HG02759 (cell line): ENCODE measurements at regions not wholly inside any gene's neighbourhood (a gene's known extent, or its start where the extent isn't known, plus 50 kb on each side); places are given as distances from the start of the nearest gene placed in this dataset.
"Not testable (repeated sequence)": the region's sequence is repeated elsewhere in the genome, so short reads cannot be mapped to it uniquely, and the experiment has no call there.

Experiments used
- ATAC-seq: cut with Tn5 transposase; IDR thresholded peaks from one replicate; pipeline ENCODE4 v1.9.1; 2021; ENCODE audit warnings: mild to moderate bottlenecking, moderate library complexity; ENCODE audit not compliant: unreplicated experiment

GRCh38 chr2:17148407-17149145 lies 369.7 kb downstream of the RAD51AP2 start:
- no peak for ATAC-seq

DNA sequence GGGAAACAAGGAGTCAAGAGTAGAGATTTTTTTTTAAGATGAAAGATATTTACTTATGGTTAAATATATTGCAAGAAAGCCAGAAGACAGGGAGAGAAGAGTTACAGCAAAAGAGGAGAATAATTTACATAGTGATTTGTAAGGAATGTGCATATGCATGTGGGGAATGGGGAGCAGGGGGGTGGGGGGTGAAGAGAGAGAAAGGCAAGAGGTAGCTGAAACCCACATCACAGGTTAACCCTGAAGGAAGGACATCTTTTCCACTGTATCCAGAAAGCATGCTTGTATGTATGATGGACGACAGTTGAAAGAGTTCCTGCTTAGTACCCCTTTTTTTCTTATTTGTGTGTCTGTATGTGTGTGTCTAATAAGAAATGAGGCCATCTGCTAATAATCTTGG lies 371.9 kb downstream of the RAD51AP2 start:
- ATAC-seq, result no peak

- ATAC-seq, result no peak
Measured at GRCh38 chr2:17136877-17137276, 381.4 kb downstream of the RAD51AP2 start.

DNA sequence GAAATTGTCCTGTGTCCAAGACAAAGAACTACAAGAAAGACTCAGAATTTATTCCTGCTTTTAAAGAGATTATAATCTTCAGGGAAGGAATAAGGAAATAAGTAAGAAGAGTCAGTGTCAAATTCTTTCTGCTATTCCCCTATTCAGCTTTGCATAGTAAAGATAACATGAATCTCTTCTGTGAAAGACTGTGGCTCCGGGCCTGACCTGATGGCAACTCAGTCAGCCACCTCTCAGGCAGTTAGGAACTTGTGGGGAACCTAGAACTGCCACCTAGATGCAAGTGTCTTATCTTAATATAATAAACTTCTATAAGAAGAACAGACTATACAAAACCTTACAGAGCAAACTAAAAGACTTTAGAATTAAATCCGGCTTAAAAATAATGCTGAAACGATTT lies 382.0 kb downstream of the RAD51AP2 start:
- ATAC-seq, result no peak

DNA sequence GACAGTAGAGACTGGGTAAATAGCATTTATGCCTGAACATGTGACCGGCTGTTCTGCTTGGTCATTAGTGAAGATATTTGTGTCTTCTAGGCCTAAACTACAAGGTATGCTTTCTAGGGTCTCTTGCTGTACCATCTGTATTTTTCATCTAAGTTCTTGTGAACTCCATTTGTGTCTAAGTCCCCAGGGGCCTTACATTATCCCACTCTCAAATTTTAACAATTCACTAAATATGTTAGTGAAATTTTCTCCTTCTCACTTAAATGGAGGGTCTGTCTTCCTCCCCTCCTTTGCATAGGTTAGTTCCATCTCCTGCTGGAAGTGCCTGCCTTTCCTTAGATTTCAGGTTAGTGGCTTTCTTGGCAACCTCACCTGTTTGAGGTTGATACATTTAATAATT lies 382.6 kb downstream of the RAD51AP2 start:
- no peak for ATAC-seq

DNA sequence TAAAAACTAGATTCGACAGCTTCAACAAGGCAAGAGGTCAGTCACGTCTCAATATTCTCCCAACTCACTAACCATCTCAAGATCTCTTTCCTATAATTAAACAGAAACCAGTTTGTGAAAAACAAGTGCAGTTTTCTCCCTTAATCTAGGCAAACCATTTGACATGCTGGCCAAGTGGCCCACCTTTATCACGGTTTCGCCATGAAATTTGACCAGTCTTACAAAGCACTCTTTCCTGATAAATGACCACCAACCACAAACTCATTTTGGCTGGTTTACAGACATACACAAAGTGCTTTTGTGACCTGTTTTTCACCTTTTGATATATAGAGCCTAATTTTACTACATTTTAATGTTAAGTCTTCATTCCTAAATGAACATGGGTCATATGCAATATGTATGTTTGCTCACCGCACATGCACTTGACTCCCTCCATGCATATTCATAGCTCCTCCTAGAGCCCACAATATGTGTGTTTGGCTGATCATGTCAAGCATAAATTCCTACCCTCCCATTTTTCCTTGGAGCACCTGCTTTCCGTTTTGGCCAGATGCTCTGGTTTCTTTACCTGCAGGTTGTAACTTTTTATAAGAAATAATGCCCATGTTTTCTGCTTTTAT lies 385.1 kb downstream of the RAD51AP2 start:
- ATAC-seq, result no peak

- not testable (repeated sequence) for ATAC-seq
Measured at GRCh38 chr2:17130627-17131026, 387.6 kb downstream of the RAD51AP2 start.

DNA sequence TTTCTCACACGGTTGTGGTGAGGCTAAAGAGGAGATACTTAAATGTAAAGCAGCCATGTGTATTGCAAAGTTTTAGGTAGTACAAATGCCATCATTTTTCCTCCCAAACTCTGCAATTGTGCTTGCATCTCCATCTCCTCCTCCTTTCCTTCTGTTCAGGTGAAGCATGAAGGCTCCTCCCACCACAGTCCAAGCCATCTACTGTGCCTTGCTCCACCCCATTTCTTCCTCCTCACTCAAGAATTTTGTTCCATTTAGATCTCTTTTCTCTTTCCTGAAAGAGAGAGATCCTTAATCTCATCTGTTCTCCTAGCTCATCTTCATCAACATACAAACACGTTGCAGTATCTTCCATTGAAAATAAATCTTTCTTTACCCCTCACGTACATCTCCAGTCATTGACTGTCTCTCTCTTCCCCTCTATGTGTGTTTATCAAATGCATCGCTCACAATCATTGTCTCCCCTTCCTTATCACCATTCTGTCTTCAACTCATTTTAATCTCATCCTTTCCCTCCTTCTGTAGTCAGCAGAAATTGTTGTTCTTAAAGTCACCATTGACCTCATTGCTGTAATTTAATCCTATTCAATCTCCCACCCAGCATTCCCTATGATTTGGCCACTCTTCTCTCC lies 392.1 kb downstream of the RAD51AP2 start:
- ATAC-seq, result no peak

DNA sequence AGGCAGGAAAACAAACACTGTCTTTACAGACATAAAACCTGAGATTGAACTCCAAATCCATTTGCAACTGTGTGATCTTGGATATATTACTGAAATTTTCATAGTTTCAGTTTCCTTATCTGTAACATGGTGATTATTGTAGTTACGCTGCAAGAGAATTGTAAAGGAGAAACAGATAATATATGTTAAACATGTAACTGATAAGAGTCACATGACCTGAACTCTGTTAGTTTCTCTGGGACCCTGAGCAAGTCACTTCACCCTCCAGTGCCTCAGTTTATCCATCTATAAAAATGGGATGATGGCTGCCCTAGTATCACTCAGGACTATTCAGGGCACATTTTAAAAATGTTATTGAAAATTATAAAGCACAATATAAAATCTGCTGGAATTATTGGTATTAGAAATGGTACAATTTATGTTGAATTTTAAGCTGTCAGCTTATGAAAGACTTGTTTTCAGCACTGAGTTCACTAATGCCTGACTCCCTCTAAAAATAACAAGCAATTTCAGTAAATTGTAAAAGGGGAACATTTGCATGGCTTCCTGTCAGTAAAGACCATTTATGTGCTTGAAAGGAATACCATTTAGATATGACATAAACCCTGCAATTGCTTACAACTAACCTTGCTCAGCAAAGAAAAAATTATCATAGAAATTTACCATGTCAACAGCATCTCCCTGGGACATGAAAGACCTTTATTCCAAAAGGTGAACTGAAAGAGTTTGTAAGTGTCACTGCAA lies 393.5 kb downstream of the RAD51AP2 start:
- ATAC-seq, result no peak

GRCh38 chr2:17122887-17123501 lies 395.2 kb downstream of the RAD51AP2 start:
- no peak for ATAC-seq

GRCh38 chr2:17115466-17115865 lies 402.8 kb downstream of the RAD51AP2 start:
- no peak for ATAC-seq

DNA sequence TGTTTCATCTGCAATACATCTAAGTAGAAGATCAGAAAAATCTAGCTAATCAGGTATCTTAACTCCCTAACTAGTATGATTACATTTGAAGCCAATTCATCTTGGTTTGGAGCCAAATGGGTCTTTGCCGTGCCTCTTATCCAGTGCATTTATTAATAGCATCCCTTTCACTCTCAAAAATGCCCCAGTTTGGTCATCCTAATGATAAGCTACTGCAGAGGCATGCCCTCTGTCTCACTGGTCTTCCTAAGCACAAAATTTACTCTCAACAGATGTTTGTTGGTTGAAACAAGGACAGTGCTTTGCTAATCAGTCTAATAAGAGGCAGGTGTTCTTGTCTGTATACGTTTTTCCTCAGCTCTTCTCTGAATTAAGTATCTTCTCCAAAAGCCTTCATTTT lies 403.2 kb downstream of the RAD51AP2 start:
- ATAC-seq, result no peak

DNA sequence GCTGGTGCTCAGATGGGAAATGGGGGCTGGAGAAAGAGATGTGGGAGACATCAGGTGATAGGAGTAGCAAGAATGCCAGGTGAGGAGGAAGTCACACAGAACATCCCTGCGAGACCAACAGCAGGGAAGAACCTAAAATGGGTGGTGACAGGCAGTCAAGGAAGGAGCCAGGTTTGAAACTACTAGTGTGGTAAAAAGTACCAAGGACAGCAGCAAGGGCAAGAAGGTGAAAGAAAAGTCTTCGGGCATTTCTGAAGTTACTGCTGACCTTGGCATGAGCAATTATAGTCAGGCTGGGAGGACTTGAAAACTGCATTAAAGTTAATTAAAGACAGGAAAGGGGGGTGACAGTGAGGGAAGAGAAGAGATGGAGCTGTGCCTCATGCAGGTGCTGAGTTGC lies 410.4 kb downstream of the RAD51AP2 start:
- no peak for ATAC-seq

- no peak for ATAC-seq
Measured at GRCh38 chr2:17107151-17107550, 411.1 kb downstream of the RAD51AP2 start.

GRCh38 chr2:17106418-17106817 lies 411.8 kb downstream of the RAD51AP2 start:
- no peak for ATAC-seq

GRCh38 chr2:17104454-17104853 lies 413.8 kb downstream of the RAD51AP2 start:
- ATAC-seq, result peak; percentile 63

- ATAC-seq, result no peak
Measured at GRCh38 chr2:17101596-17101995, 416.6 kb downstream of the RAD51AP2 start.

DNA sequence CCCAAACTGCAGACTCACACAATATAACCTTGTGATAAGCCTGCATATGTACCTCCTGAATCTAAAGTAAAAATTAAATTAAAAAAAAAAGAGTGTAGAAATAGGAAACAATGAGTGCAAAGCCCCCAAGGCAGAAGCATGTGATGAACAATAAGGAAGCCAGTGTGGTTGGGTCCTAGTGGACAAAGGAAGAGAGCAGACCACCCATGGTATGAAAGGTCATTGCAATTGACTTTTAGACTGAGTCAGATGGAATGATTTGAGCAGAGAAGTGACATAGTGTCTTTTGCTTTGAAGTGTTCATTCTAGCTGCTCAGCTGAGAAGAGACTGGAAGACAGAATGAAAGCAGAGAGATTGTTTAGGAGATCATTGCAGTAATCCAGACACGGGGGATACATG lies 417.1 kb downstream of the RAD51AP2 start:
- no peak for ATAC-seq

- ATAC-seq, result no peak
Measured at GRCh38 chr2:17095340-17095739, 422.9 kb downstream of the RAD51AP2 start.

GRCh38 chr2:17093712-17094111 lies 424.5 kb downstream of the RAD51AP2 start:
- ATAC-seq, result no peak

- no peak for ATAC-seq
Measured at GRCh38 chr2:17086990-17087389, 421.4 kb upstream of the CYRIA start.
